GM12875 (cell line): ENCODE measurements at regions not wholly inside any gene's neighbourhood (a gene's known extent, or its start where the extent isn't known, plus 50 kb on each side); places are given as distances from the start of the nearest gene placed in this dataset.
"Not testable (repeated sequence)": the region's sequence is repeated elsewhere in the genome, so short reads cannot be mapped to it uniquely, and the experiment has no call there.

Source experiments
- H3K4me3 ChIP-seq: one replicate; pipeline ENCODE4 v1.5.1; 2011; ENCODE audit warnings: low read depth, low read length, control low read depth
- TF ChIP-seq, protein P1 (sequence below): IDR thresholded peaks from 2 replicates; pipeline ENCODE4 v1.5.1; 2011; ENCODE audit warnings: low read depth, mild to moderate bottlenecking, control low read depth, inconsistent platforms, low read length, moderate library complexity, borderline replicate concordance; ENCODE audit not compliant: insufficient read depth

DNA sequence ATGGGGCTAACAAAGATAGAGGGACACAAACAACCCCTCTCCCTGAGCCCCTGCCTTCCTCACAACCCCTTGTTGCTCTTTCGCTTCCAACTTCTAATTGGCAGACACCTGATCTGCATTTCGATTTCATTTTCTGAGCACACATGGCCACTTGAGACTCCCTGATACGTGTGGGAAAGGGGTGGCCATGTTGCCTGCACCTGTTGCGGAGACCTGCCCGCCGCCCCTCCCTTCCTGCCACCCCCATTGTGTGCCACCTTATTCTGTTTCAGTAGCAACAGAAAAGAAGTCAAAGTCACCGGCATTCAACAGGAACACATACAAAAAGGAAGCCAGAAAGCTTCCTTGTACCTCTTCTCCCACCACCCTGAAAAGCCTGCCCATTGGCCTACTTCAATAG, 254.7 kb upstream of the SOX9 start:
- TF ChIP-seq, protein P1, sequence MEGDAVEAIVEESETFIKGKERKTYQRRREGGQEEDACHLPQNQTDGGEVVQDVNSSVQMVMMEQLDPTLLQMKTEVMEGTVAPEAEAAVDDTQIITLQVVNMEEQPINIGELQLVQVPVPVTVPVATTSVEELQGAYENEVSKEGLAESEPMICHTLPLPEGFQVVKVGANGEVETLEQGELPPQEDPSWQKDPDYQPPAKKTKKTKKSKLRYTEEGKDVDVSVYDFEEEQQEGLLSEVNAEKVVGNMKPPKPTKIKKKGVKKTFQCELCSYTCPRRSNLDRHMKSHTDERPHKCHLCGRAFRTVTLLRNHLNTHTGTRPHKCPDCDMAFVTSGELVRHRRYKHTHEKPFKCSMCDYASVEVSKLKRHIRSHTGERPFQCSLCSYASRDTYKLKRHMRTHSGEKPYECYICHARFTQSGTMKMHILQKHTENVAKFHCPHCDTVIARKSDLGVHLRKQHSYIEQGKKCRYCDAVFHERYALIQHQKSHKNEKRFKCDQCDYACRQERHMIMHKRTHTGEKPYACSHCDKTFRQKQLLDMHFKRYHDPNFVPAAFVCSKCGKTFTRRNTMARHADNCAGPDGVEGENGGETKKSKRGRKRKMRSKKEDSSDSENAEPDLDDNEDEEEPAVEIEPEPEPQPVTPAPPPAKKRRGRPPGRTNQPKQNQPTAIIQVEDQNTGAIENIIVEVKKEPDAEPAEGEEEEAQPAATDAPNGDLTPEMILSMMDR: no peak
- H3K4me3 ChIP-seq: no peak overlapping the region

DNA sequence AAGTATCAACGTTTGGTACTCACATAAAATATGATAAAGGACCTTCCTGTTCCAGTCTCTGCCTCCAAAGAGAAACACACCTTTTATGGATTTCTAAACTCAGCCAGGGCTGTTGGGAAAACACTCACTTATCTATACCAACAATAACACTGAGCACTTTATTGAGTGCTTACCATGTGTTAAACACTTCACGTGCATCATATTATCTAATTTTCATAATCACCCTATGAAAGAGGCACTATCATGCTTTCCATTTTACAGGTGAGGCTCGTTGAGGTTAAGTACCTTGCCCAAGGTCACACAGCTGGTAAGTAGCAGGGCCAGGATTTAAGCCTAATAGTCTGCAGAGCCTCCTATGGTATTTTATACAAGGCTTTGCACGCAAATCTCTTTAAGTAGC, 251.5 kb upstream of the SOX9 start:
- no peak overlapping the region for H3K4me3 ChIP-seq
- TF ChIP-seq, protein P1: no peak

DNA sequence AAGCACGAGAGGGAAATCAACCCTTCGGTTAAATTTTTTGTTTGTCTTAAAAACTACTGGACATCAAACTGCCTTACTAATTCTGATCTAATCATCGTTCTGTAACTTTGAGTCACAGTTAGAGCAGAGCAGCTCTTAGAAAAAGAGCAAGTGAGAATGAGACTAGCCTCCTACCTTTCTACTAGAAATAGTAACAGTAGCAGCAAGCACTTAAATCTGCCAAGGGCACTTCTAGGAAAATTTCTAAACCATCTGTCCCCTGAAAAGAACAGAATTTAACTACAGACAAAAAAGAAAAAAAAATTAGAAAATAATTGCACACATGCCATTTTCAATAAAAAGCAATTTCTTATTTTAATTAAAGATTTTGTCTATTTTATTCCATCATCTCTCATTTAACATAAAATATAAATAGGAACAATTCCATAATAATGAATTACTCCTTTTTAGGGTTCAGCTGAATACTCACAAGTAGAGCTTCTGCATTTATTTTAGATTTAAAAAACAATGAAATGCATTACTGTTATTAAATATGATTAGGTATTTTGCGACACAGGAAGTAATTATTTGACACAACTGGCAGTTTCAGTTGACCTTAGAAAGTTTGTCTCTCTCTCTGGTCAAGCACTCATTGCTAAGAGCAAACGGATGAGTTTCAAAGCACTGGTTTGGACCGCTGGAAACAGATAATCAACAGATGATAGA, 250.8 kb upstream of the SOX9 start:
- H3K4me3 ChIP-seq: no peak overlapping the region
- TF ChIP-seq, protein P1: no peak

DNA sequence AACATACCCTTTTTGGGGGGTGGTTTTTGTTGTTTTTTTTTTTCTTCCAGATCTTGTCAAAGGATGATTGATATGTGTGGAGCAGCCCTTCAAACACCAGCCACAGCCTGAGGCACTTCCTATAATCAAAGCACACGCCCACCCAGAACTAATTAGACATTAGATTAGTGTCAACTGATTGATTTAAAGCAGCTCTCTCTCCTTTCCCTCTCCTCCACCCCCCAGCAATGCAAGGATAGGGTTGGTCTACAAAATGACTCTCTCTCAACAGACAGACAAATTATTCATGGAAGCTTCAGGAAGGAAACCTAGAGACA, 250.3 kb upstream of the SOX9 start:
- H3K4me3 ChIP-seq: no peak overlapping the region
- TF ChIP-seq, protein P1: no peak

DNA sequence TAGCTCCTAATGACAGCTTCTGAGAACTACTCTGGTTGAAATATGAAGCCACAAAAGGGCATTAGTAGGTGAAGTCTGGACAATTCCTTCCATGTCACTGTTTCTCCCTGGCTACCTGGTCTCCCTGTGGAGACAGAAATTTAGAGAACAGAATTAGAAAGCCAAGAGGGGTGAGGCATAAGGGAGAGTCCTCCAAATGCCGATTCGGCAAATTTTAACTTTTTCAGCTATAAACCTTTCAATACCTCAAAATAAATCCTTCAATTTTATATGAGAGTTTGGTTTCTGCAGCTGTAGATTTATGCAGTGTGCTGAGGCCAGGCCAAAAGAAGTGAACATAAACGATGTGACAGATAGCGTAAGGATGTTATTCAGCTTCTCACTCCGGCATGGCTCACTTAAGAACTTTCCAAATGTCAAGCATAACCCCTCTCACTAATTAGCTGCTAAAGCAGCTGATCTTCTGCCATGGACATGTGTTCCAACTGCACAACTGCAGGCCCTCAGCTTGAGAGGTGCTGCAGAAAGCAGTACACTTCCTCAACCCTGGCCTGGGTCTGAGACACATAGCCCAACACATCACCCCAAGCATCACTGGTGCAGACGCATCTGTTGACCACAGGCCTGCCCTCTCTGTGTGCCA, 247.9 kb upstream of the SOX9 start:
- TF ChIP-seq, protein P1: no peak
- H3K4me3 ChIP-seq: no peak overlapping the region

DNA sequence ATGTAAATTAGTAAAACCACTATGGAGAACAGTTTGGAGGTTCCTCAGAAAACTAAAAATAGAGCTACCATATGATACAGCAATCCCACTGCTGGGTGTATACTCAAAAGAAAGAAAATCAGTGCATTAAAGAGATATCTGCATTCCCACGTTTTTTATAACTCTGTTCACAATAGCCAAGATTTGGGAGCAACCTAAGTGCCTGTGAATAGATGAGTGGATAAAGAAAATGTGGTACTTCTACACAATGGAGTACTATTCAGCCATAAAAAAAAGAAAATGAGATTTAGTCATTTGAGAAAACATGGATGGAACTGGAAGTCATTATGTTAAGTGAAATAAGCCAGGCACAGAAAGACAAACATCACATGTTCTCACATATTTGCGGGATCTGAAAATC, 246.0 kb upstream of the SOX9 start:
- not testable (repeated sequence) for H3K4me3 ChIP-seq

DNA sequence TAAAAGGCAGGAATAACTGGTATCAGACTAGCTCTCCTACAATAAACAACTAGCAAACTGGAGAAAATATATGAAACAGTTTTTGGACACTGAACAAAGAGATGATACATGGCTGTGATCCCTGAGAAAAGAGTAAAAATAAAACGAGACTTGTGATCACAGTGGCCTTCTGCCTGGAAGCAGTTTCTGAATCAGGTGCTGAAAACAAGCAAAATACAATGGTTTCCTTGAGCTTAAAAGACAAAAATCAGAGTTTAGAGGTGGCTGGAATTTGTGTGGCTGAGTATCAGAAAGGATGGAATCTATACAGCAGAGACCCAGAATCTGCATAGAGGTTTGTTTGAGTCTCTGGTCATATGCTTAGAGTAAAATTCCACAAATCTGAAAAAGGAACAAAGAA, 242.5 kb upstream of the SOX9 start:
- no peak overlapping the region for H3K4me3 ChIP-seq
- TF ChIP-seq, protein P1: no peak

DNA sequence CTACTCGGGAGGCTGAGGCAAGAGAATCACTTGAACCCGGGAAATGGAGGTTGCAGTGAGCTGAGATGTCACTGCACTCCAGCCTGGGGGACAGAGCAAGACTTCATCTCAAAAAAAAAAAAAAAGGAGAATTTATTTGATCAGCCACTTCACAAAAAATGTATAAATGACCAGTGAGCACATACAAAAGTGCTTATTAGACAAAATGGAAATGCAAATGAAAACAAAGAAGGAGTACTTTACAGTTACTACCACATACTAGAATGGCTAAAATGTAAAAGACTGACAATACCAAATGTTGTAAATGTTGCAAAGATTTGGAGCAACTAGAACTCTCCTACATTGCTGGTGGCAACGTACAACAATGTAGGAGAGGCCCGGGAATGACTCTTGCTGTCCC, 241.8 kb upstream of the SOX9 start:
- H3K4me3 ChIP-seq: no peak overlapping the region
- TF ChIP-seq, protein P1: no peak
